ENCODE measurements at regions not wholly inside any gene's neighbourhood (a gene's known extent, or its start where the extent isn't known, plus 50 kb on each side); places are given as distances from the start of the nearest gene placed in this dataset.

- no peak for DNase-seq
These were observed 102.7 kb downstream of the CRYAA start for GRCh38 chr21:43271452-43272020.

- no peak for DNase-seq
These were observed 102.0 kb downstream of the CRYAA start for GRCh38 chr21:43270800-43271301.

DNA sequence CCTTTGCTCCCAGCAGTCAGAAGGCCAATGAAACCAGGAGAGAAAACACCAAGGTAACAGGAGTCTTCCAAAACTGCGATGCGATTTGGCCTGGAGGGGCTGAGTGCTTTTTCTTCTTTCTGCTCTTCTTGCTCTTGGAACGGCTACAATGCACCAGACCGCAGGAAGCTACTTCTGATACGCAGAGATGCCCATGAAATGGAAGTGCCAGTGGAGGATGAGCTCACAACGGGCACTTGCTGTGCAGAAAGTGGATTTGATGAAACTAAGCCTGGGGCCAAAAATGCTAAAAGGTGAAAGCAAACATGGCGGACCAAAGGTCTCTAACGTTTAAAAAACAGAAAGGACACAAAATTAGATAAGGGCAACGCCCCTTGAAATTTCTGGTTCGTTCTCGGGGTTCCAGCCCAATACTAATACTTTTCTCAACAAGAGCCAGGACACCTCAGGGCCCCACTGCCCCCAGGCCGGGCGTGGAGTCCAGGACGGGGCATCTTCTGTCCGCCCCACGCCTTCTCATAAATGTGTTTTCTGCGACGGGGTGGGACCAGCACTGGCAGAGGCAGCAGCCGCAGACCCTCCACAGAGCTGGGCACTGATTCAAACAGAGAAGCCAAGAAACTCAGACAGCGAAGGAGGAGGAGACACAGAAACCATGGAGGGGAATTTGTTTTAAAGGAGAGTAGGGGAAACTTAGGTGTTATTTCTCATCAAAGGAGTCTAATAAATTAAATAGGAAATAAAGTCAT, 101.3 kb downstream of the CRYAA start:
- no peak for DNase-seq

GRCh38 chr21:43269440-43269839, 100.6 kb downstream of the CRYAA start:
- peak; percentile 30 for DNase-seq

DNA sequence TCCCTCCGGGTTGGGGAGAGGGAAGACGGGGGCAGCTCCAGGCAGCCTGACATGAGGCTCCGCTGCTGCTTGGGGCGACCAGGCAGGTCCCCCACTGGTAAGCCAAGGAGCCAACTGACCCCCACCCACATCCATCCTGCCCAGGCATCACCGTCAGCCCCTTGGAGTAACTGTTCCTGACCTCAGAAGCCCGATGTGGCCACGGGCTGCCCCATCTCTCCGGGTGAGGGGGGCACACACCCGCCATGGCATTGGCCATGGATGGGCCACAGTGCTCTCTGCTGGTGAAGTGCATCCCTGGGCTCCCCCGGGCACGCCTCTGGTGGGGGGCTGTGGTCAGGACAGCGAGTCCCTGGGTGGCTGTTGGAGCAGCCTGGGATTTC, 100.0 kb downstream of the CRYAA start:
- DNase-seq = no peak

DNA sequence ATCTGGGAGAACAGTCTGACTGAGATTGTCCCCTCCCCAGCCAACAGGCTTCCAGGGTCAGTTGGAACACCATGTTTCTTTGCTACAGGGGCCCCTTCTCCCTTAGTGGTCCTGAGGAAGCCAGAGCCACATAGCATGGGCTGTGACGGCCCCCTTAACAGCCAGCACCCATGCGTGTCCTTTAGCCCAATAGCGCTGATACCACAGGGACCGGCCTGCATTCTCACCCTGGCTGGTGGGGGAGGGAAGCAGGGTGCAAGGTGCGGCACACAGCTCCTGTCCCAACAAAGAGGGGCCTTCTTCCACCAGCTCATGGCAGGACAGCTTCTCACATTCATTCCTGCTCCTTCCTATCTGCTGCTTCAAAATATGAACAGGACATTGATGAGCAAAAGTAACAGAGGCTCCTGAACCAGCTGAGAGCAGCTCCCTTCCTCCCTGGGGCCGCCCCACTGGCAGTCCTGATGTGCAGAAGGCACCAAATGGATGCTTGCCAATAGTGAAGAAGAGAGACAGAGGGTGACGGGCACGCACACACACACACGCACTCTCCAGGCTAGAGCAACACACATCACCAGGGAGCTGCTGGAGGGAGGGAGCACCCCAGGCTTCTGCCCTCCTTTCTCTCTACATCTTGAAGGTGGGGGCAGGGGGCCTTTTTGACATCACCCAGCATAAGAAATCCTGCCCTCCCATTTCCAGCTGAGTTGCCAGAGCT, 99.4 kb downstream of the CRYAA start:
- DNase-seq = no peak

GRCh38 chr21:43267391-43268085, 98.7 kb downstream of the CRYAA start:
- DNase-seq = no peak

DNA sequence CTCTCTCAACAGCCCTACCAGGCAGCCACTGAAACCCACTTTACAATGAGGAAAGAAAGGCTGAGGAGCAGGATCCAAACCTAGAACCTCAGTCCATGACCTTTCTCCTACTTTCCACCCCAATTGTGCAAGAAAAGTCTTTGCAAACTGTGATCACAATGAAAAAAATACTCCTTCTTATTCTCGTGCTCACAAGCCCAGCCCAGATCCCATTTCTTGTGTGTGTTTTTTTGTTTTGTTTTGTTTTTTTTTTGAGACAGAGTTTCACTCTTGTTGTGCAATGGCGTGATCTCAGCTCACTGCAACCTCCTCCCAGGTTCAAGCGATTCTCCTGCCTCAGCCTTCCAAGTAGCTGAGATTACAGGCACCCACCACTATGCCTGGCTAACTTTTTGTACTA, 97.7 kb downstream of the CRYAA start:
- DNase-seq = no peak

DNA sequence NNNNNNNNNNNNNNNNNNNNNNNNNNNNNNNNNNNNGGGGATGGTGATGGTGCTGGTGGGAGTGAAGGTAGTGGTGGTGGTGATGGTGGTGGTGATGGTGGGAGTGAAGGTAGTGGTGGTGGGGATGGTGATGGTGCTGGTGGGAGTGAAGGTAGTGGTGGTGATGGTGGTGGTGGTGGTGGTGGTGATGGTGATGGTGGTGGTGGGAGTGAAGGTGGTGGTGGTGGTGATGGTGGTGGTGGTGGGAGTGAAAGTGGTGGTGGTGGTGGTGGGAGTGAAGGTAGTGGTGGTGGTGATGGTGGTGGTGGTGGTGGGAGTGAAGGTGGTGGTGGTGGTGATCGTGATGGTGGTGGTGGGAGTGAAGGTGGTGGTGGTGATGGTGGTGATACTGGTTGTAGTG, 93.6 kb downstream of the CRYAA start:
- no peak for DNase-seq

Data from stimulated activated CD4-positive, alpha-beta T cell treated with anti-CD3 and anti-CD28 coated beads, Interleukin-1b, Interleukin-23, amount 100 ng/mL, for 48 hours (primary cell).